H9 (cell line): ENCODE measurements at regions not wholly inside any gene's neighbourhood (a gene's known extent, or its start where the extent isn't known, plus 50 kb on each side); places are given as distances from the start of the nearest gene placed in this dataset.

ENCODE experiments used
- DNase-seq: peaks from one replicate; pipeline ENCODE4 v3.0.0-alpha.2; 2017
- H2AFZ ChIP-seq: one replicate; pipeline ENCODE4 v1.6.1; 2013; ENCODE audit warnings: mild to moderate bottlenecking, low read length, control low read depth, moderate library complexity
- H2AK5ac ChIP-seq: 2 replicates; pipeline ENCODE4 v1.6.1; 2013; ENCODE audit warnings: low read length, control low read depth, mixed read lengths; ENCODE audit not compliant: insufficient read length
- H2BK120ac ChIP-seq: one replicate; pipeline ENCODE4 v1.6.1; 2013; ENCODE audit warnings: low read depth, mild to moderate bottlenecking, low read length, control low read depth, inconsistent platforms; ENCODE audit not compliant: poor library complexity, severe bottlenecking
- H2BK12ac ChIP-seq: 2 replicates; pipeline ENCODE4 v1.6.1; 2013; ENCODE audit warnings: low read length, control low read depth, mixed read lengths, low read depth; ENCODE audit not compliant: insufficient read length
- H2BK15ac ChIP-seq: 2 replicates; pipeline ENCODE4 v1.6.1; 2013; ENCODE audit warnings: low read depth, low read length, control low read depth
- H2BK20ac ChIP-seq: one replicate; pipeline ENCODE4 v1.6.1; 2013; ENCODE audit warnings: low read depth, mild to moderate bottlenecking, low read length, control low read depth, inconsistent platforms; ENCODE audit not compliant: poor library complexity, severe bottlenecking
- H2BK5ac ChIP-seq: 2 replicates; pipeline ENCODE4 v1.6.1; 2013; ENCODE audit warnings: low read length, control low read depth, mixed read lengths; ENCODE audit not compliant: insufficient read length
- H3K14ac ChIP-seq: 2 replicates; pipeline ENCODE4 v1.6.1; 2013; ENCODE audit warnings: low read length, control low read depth; ENCODE audit not compliant: insufficient read depth
- H3K18ac ChIP-seq: 2 replicates; pipeline ENCODE4 v1.6.1; 2013; ENCODE audit warnings: low read depth, mild to moderate bottlenecking, mixed read lengths, low read length, control low read depth; ENCODE audit not compliant: insufficient read length
- H3K23ac ChIP-seq: 2 replicates; pipeline ENCODE4 v1.6.1; 2013; ENCODE audit warnings: low read length, control low read depth, mixed read lengths, low read depth; ENCODE audit not compliant: insufficient read length
- H3K23me2 ChIP-seq: 2 replicates; pipeline ENCODE4 v1.6.1; 2013; ENCODE audit warnings: low read depth, mild to moderate bottlenecking, mixed read lengths, low read length, control low read depth; ENCODE audit not compliant: insufficient read length, poor library complexity, severe bottlenecking
- H3K27ac ChIP-seq: 2 replicates; pipeline ENCODE4 v1.5.1; 2013; ENCODE audit warnings: low read length, control low read depth, mixed read lengths, low read depth; ENCODE audit not compliant: insufficient read length
- H3K27me3 ChIP-seq: 2 replicates; pipeline ENCODE4 v1.6.1; 2013; ENCODE audit warnings: low read length, control low read depth, inconsistent platforms; ENCODE audit not compliant: insufficient read depth
- H3K4ac ChIP-seq: 2 replicates; pipeline ENCODE4 v1.6.1; 2013; ENCODE audit warnings: low read depth, mild to moderate bottlenecking, control low read depth, inconsistent platforms, low read length, moderate library complexity
- H3K4me1 ChIP-seq: 2 replicates; pipeline ENCODE4 v1.6.1; 2013; ENCODE audit warnings: low read length, control low read depth, inconsistent platforms; ENCODE audit not compliant: insufficient read depth
- H3K4me2 ChIP-seq: 2 replicates; pipeline ENCODE4 v1.6.1; 2013; ENCODE audit warnings: low read length, control low read depth, mixed read lengths; ENCODE audit not compliant: insufficient read length, insufficient read depth
- H3K56ac ChIP-seq: 2 replicates; pipeline ENCODE4 v1.6.1; 2013; ENCODE audit warnings: low read depth, mild to moderate bottlenecking, mixed read lengths, low read length, control low read depth; ENCODE audit not compliant: insufficient read length
- H3K79me1 ChIP-seq: 2 replicates; pipeline ENCODE4 v1.6.1; 2013; ENCODE audit warnings: low read depth, mild to moderate bottlenecking, moderate library complexity, low read length, control low read depth, inconsistent platforms; ENCODE audit not compliant: insufficient read depth, poor library complexity, severe bottlenecking
- H3K79me2 ChIP-seq: 2 replicates; pipeline ENCODE4 v1.6.1; 2013; ENCODE audit warnings: low read length, control low read depth, inconsistent platforms; ENCODE audit not compliant: insufficient read depth
- H3K9ac ChIP-seq: 2 replicates; pipeline ENCODE4 v1.6.1; 2013; ENCODE audit warnings: low read length, control low read depth, mixed read lengths; ENCODE audit not compliant: insufficient read length; ENCODE audit errors: extremely low read depth
- H3K9me3 ChIP-seq: one replicate; pipeline ENCODE4 v1.6.1; 2013; ENCODE audit warnings: low read depth, low read length, inconsistent platforms; ENCODE audit not compliant: control insufficient read depth
- H3T11ph ChIP-seq: one replicate; pipeline ENCODE4 v1.6.1; 2013; ENCODE audit warnings: mild to moderate bottlenecking, low read length, control low read depth, inconsistent platforms
- H4K20me1 ChIP-seq: one replicate; pipeline ENCODE4 v1.6.1; 2013; ENCODE audit not compliant: control insufficient read depth, insufficient read length, insufficient read depth
- H4K5ac ChIP-seq: 2 replicates; pipeline ENCODE4 v1.6.1; 2013; ENCODE audit warnings: low read depth, mild to moderate bottlenecking, mixed read lengths, low read length, control low read depth; ENCODE audit not compliant: insufficient read length
- H4K8ac ChIP-seq: replicated peaks from 2 replicates; pipeline ENCODE4 v1.6.1; 2013; ENCODE audit warnings: low read length, control low read depth, mixed read lengths, low read depth; ENCODE audit not compliant: insufficient read length
- H4K91ac ChIP-seq: 2 replicates; pipeline ENCODE4 v1.6.1; 2013; ENCODE audit warnings: low read depth, mild to moderate bottlenecking, moderate library complexity, mixed read lengths, low read length, control low read depth; ENCODE audit not compliant: insufficient read length
- H3K27ac Mint-ChIP-seq, 3 experiments: 2 replicates in 2 of 3; 3 replicates in 1 of 3; pipeline ENCODE4 v1.8.0; 2020 to 2021; ENCODE audit warnings: mixed read lengths in 3 of 3, mild to moderate bottlenecking in 1 of 3, moderate library complexity in 1 of 3
- H3K27me3 Mint-ChIP-seq: 2 replicates; pipeline ENCODE4 v1.8.0; 2021; ENCODE audit warnings: low read depth, mild to moderate bottlenecking, moderate library complexity, mixed read lengths
- H3K36me3 Mint-ChIP-seq, 3 experiments: 2 replicates in 2 of 3; 3 replicates in 1 of 3; pipeline ENCODE4 v1.8.0; 2020 to 2021; ENCODE audit warnings: low read depth in 3 of 3, mixed read lengths in 3 of 3; ENCODE audit not compliant: insufficient read depth in 1 of 3
- H3K4me1 Mint-ChIP-seq, 2 experiments: 2 replicates each; pipeline ENCODE4 v1.8.0; 2020; ENCODE audit warnings: mixed read lengths in 2 of 2
- H3K4me3 Mint-ChIP-seq, 2 experiments: 2 replicates in 1 of 2; 3 replicates in 1 of 2; pipeline ENCODE4 v1.8.0; 2020 to 2021; ENCODE audit warnings: mild to moderate bottlenecking in 2 of 2, mixed read lengths in 2 of 2, moderate library complexity in 1 of 2
- H3K9me3 Mint-ChIP-seq, 2 experiments: 2 replicates in 1 of 2; 3 replicates in 1 of 2; pipeline ENCODE4 v1.8.0; 2020; ENCODE audit warnings: mild to moderate bottlenecking in 2 of 2, mixed read lengths in 2 of 2, moderate library complexity in 1 of 2
- whole genome bisulfite sequencing: extraction: QIAGEN DNeasy Blood & Tissue Kit; methylation state at CpG from one replicate; pipeline ENCODE4 v1.1.7; 2013; ENCODE audit warnings: missing lambda C conversion rate, low lambda C conversion rate, mixed read lengths; ENCODE audit not compliant: insufficient read length; ENCODE audit errors: extremely low coverage; 5-methylcytosine and 5-hydroxymethylcytosine counted together
- TF ChIP-seq, protein P1 (sequence below): fragments of 200-600 bp; sonication (generic); conservative IDR thresholded peaks from 3 replicates; pipeline ENCODE4 v1.8.0; 2021; ENCODE audit warnings: antibody characterized with exemption, mild to moderate bottlenecking

DNA sequence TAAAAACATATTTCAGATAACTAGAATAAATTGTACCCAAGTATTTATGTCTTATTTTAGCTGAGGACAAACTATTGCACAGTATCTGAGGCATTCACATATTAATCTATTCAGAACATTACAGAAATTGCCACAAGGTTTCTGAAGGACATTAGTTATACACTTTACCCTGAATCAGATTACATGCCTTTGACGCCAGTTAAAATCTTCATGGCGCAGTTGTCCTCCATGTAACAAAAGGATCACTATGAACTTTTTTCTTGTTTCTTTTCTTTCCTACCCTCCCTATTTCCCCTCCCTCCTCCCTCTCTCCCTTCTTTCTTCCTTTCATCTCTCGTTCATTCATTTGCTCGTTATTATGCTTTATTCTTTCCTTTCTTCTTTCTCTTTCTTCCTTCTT lies 176.6 kb upstream of the KITLG start:
- Histone ChIP-seq H3K79me1 (no peaks in the 10 kb centered on the region), H3K4ac (no peak overlapping the region), H3K4me1 (no peaks in the 10 kb centered on the region), H3T11ph (no peak overlapping the region), H4K20me1 (no peaks in the 10 kb centered on the region), H2BK15ac (no peak overlapping the region), H4K5ac (no peak overlapping the region), H2BK120ac (no peak overlapping the region), H4K91ac (no peak overlapping the region), H3K27me3 (no peaks in the 10 kb centered on the region), H3K14ac (no peak overlapping the region), H2AFZ (no peak overlapping the region), H3K56ac (no peak overlapping the region), H3K9ac (no peak overlapping the region), H3K18ac (no peak overlapping the region), H3K4me2 (no peak overlapping the region), H2BK12ac (no peak overlapping the region), H4K8ac (no peak overlapping the region), H3K79me2 (no peaks in the 10 kb centered on the region), H3K27ac (no peak overlapping the region), H2BK20ac (no peak overlapping the region), H2AK5ac (no peak overlapping the region), H2BK5ac (no peak overlapping the region), H3K23me2 (no peaks in the 10 kb centered on the region), H3K23ac (no peak overlapping the region), H3K9me3 (no peaks in the 10 kb centered on the region)
- no peak overlapping the region for H3K4me3 Mint-ChIP-seq
- H3K4me1 Mint-ChIP-seq: no peaks in the 10 kb centered on the region
- no peak overlapping the region for H3K27ac Mint-ChIP-seq
- no peaks in the 10 kb centered on the region for H3K9me3 Mint-ChIP-seq
- DNase-seq: no peak
- no peaks in the 10 kb centered on the region for H3K27me3 Mint-ChIP-seq
- TF ChIP-seq, protein P1, sequence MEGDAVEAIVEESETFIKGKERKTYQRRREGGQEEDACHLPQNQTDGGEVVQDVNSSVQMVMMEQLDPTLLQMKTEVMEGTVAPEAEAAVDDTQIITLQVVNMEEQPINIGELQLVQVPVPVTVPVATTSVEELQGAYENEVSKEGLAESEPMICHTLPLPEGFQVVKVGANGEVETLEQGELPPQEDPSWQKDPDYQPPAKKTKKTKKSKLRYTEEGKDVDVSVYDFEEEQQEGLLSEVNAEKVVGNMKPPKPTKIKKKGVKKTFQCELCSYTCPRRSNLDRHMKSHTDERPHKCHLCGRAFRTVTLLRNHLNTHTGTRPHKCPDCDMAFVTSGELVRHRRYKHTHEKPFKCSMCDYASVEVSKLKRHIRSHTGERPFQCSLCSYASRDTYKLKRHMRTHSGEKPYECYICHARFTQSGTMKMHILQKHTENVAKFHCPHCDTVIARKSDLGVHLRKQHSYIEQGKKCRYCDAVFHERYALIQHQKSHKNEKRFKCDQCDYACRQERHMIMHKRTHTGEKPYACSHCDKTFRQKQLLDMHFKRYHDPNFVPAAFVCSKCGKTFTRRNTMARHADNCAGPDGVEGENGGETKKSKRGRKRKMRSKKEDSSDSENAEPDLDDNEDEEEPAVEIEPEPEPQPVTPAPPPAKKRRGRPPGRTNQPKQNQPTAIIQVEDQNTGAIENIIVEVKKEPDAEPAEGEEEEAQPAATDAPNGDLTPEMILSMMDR: no peak
- 0 out of 7 replicates have a peak, but pooled peaks cover 0 to 5% (median 0%) of the 10 kb centered on the region in 3 experiments for H3K36me3 Mint-ChIP-seq
- WGBS: 100% methylated on average over 2 of the region's 4 CpGs
